Testis (tissue), 2 donors: ENCODE measurements at regions not wholly inside any gene's neighbourhood (a gene's known extent, or its start where the extent isn't known, plus 50 kb on each side); places are given as distances from the start of the nearest gene placed in this dataset.

Experiments used
- DNase-seq: peaks from one replicate; pipeline ENCODE4 v3.0.0-alpha.2; 2019
- H3K27ac ChIP-seq, 2 donors: fragments of 200-600 bp; sonication (generic); one replicate each; pipeline ENCODE4 v1.5.1; 2019
- H3K27me3 ChIP-seq: fragments of 200-600 bp; sonication (generic); one replicate; pipeline ENCODE4 v1.5.1; 2019
- H3K36me3 ChIP-seq: fragments of 200-600 bp; sonication (generic); one replicate; pipeline ENCODE4 v1.5.1; 2017; ENCODE audit warnings: low read depth; ENCODE audit errors: missing control alignments
- H3K4me1 ChIP-seq: fragments of 200-600 bp; sonication (generic); one replicate; pipeline ENCODE4 v1.5.1; 2019
- H3K4me3 ChIP-seq, 2 donors: fragments of 200-600 bp; sonication (generic); one replicate each; pipeline ENCODE4 v1.5.1; 2017 to 2019
- H3K9me3 ChIP-seq: fragments of 200-600 bp; sonication (generic); one replicate; pipeline ENCODE4 v1.5.1; 2017
- CTCF ChIP-seq, 3 experiments: fragments of 450-650 bp in 2 of 3; fragments of 200-600 bp in 1 of 3; sonication (generic) in 1 of 3; IDR thresholded peaks; one replicate each; pipeline ENCODE4 v1.5.1; 2016 to 2019; ENCODE audit warnings: antibody characterized with exemption in 3 of 3, mild to moderate bottlenecking in 2 of 3, moderate library complexity in 1 of 3
- POLR2A ChIP-seq: fragments of 450-650 bp; IDR thresholded peaks from one replicate; pipeline ENCODE4 v1.6.1; 2017; ENCODE audit warnings: antibody characterized with exemption, mild to moderate bottlenecking, moderate library complexity
- WGBS, 2 donors: methylation state at CpG; one replicate each; pipeline ENCODE4 v1.1.5; 2018; 5-methylcytosine and 5-hydroxymethylcytosine counted together
- intact Hi-C: fragments of 100-400 bp; cut with DNase I; formaldehyde crosslinking; loops from one replicate; pipeline ENCODE4 v1.15.1; 2023; ENCODE audit warnings: low total_unique reads

DNA sequence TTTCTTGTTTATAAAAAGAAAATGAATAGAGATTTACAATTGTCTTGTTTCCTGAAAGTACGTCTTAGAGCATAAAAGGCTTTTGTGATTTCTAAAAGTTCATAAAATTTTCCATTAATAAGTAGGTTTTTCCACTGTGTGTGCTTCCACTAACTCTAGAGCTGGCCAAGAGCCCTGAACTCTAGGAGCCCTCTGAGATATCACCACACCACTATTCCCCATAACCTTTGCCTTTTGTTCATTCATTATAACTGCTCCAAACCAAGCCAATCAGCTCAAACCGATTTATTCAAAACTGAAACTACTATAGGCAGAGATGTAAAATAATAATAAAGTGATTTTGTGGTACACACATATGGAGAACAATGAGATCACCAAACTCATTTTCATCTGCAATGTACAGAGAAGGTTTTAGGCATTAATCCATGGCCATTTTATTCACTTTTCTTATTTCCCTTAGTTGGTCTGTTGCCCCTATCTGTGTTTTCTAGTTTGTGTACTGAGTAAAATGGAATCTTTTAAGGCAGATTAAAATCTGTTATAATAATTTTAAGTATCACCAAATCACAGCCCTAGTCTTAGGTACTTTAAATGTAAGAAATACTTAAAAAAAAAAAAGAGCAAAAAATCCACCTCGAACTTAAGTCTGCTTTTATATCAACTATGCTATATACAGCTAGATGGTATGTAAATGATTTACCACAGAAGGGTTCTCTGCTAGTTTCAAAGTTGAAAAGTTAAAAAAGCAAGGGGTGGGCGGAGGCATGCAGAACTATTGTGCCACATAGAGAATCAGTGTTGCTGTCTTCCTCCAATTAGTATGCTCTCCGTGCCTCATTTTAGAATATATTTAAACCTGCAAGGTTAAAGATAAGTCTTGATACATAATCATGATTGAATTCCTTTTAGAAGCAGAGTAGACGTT, 311.3 kb downstream of the KLF12 start:
- TF ChIP-seq CTCF (IDR thresholded peaks at IDR 0.05) = no peak
- no peak for TF ChIP-seq POLR2A
- H3K27me3 ChIP-seq = no peaks in the 10 kb centered on the region
- no peaks in the 10 kb centered on the region for H3K36me3 ChIP-seq
- no peak overlapping the region for H3K4me3 ChIP-seq
- intact Hi-C loops = no loop called here
- WGBS, 2 donors = 76 to 77% methylated on average over 6 of the region's 6 CpGs
- no peak for DNase-seq
- H3K9me3 ChIP-seq = no peaks in the 10 kb centered on the region
- no peaks in the 10 kb centered on the region for H3K4me1 ChIP-seq
- no peak overlapping the region for H3K27ac ChIP-seq

GRCh38 chr13:73820688-73821087, 313.5 kb downstream of the KLF12 start:
- no peaks in the 10 kb centered on the region for H3K36me3 ChIP-seq
- WGBS, 2 donors = 91 to 99% methylated on average over 2 of the region's 2 CpGs
- H3K4me3 ChIP-seq = no peak overlapping the region
- intact Hi-C loops = no loop called here
- no peaks in the 10 kb centered on the region for H3K9me3 ChIP-seq
- H3K27me3 ChIP-seq = no peaks in the 10 kb centered on the region
- TF ChIP-seq POLR2A = no peak
- no peak for TF ChIP-seq CTCF (IDR thresholded peaks at IDR 0.05)
- H3K27ac ChIP-seq = no peak overlapping the region
- H3K4me1 ChIP-seq = no peaks in the 10 kb centered on the region
- DNase-seq = no peak

- Histone ChIP-seq H3K9me3 (no peaks in the 10 kb centered on the region), H3K4me1 (no peaks in the 10 kb centered on the region), H3K27ac (no peak overlapping the region), H3K27me3 (no peaks in the 10 kb centered on the region), H3K36me3 (no peaks in the 10 kb centered on the region), H3K4me3 (no peak overlapping the region)
- no peak for TF ChIP-seq CTCF (IDR thresholded peaks at IDR 0.05)
- no peak for TF ChIP-seq POLR2A
- WGBS, 2 donors = 87 to 94% methylated on average over 3 of the region's 3 CpGs
- no peak for DNase-seq
- intact Hi-C loops = no loop called here
Observed at GRCh38 chr13:73820285-73820684, 313.9 kb downstream of the KLF12 start.

DNA sequence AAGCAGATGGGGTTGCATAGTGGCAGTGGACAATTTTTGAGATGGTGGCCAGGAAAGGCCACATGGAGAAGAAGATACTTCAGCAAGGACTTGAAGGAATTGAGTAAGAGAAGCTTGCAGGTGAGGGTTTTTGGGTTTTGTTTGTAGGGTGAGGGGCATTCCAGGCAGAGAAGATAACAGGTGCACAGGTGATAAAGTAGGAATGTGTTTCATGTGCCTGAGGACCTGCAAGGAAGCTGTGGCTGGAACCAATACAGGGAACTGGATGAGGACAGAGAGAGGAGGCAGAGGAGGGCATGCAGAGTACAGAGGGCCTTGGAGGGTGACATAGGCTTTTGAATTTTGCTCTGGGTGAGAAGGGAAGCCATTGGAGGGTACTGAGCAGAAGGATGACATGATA, 314.5 kb downstream of the KLF12 start:
- Histone ChIP-seq H3K27ac (no peak overlapping the region), H3K4me3 (no peak overlapping the region), H3K4me1 (no peaks in the 10 kb centered on the region), H3K36me3 (no peaks in the 10 kb centered on the region), H3K9me3 (no peaks in the 10 kb centered on the region), H3K27me3 (no peaks in the 10 kb centered on the region)
- TF ChIP-seq POLR2A (no peak), CTCF (IDR thresholded peaks at IDR 0.05) (no peak)
- intact Hi-C loops = no loop called here
- no peak for DNase-seq

- DNase-seq = no peak
- Histone ChIP-seq H3K4me1 (no peaks in the 10 kb centered on the region), H3K27me3 (no peaks in the 10 kb centered on the region), H3K4me3 (no peak overlapping the region), H3K27ac (no peak overlapping the region), H3K9me3 (no peaks in the 10 kb centered on the region), H3K36me3 (no peaks in the 10 kb centered on the region)
- TF ChIP-seq CTCF (IDR thresholded peaks at IDR 0.05) = no peak
- no peak for TF ChIP-seq POLR2A
- 94 to 97% methylated on average over 2 of the region's 2 CpGs for WGBS, 2 donors
- intact Hi-C loops = no loop called here
Observed at GRCh38 chr13:73816702-73817101, 317.5 kb downstream of the KLF12 start.
